NOMO-1 treated with DMSO at 0.1 percent for 48 hours (cell line): ENCODE measurements at regions not wholly inside any gene's neighbourhood (a gene's known extent, or its start where the extent isn't known, plus 50 kb on each side); places are given as distances from the start of the nearest gene placed in this dataset.
"Not testable (repeated sequence)": the region's sequence is repeated elsewhere in the genome, so short reads cannot be mapped to it uniquely, and the experiment has no call there.

Source experiments
- DNase-seq: peaks from one replicate; lab custom pipeline; 2025; ENCODE audit not compliant: unreplicated experiment; lab: John Stamatoyannopoulos, UW

- DNase-seq = no peak
These were observed 58.5 kb downstream of the IGLL5 start for GRCh38 chr22:22946131-22946530.

- no peak for DNase-seq
These were observed 61.3 kb downstream of the IGLL5 start for GRCh38 chr22:22948651-22949571.

- DNase-seq = no peak
These were observed 62.3 kb downstream of the IGLL5 start for GRCh38 chr22:22949953-22950352.

GRCh38 chr22:22951035-22951434 lies 63.4 kb downstream of the IGLL5 start:
- no peak for DNase-seq

- DNase-seq = peak; percentile 40
These were observed 65.1 kb downstream of the IGLL5 start for GRCh38 chr22:22952531-22953280.

GRCh38 chr22:22953791-22954190 lies 66.2 kb downstream of the IGLL5 start:
- DNase-seq = no peak

GRCh38 chr22:22954656-22955055 lies 67.0 kb downstream of the IGLL5 start:
- peak; percentile 78 for DNase-seq

- no peak for DNase-seq
These were observed 67.7 kb downstream of the IGLL5 start for GRCh38 chr22:22955276-22955798.

GRCh38 chr22:22955866-22956535 lies 68.4 kb downstream of the IGLL5 start:
- peak; percentile 75 for DNase-seq

- DNase-seq = no peak
These were observed 69.5 kb downstream of the IGLL5 start for GRCh38 chr22:22957090-22957489.

GRCh38 chr22:22958621-22959020 lies 71.0 kb downstream of the IGLL5 start:
- DNase-seq = no peak

GRCh38 chr22:22959147-22959827 lies 71.7 kb downstream of the IGLL5 start:
- DNase-seq = peak; percentile 64

- no peak for DNase-seq
These were observed 72.7 kb downstream of the IGLL5 start for GRCh38 chr22:22960307-22960706.

GRCh38 chr22:22961574-22961973 lies 74.0 kb downstream of the IGLL5 start:
- DNase-seq = no peak

GRCh38 chr22:22968366-22968765 lies 80.8 kb downstream of the IGLL5 start:
- DNase-seq = no peak

- DNase-seq = not testable (repeated sequence)
These were observed 85.0 kb downstream of the IGLL5 start for GRCh38 chr22:22972605-22973004.

GRCh38 chr22:22973336-22973735 lies 85.7 kb downstream of the IGLL5 start:
- DNase-seq = no peak

- no peak for DNase-seq
These were observed 86.5 kb downstream of the IGLL5 start for GRCh38 chr22:22974156-22974555.

- no peak for DNase-seq
These were observed 87.4 kb downstream of the IGLL5 start for GRCh38 chr22:22974795-22975580.
